ENCODE measurements at regions not wholly inside any gene's neighbourhood (a gene's known extent, or its start where the extent isn't known, plus 50 kb on each side); places are given as distances from the start of the nearest gene placed in this dataset.
"Not testable (repeated sequence)": the region's sequence is repeated elsewhere in the genome, so short reads cannot be mapped to it uniquely, and the experiment has no call there.

DNA sequence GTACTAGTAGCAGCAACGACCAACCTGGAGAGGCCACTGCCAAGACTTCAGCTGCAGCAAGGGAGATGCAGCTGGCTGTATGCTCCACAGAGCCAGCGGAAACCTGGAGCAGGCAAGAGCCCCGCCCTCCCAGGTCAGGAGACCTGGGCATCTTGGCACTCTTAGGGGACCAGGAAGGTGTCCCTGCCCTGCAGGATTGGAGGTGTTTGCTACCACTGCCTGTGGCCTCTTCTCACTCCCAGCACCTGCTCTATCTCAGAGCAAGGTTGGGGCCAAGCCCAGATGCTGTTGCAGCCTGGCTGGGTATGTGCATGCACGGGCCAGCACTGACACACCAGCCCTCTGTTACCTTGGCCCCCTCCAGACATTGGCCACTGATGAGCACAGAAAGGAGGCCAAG, 1512.8 kb downstream of the REEP3 start:
- DNase-seq (ENCODE audit: insufficient read length) (no peak), FAIRE-seq (no peak)
- TF ChIP-seq POLR2AphosphoS5 (IDR thresholded peaks at IDR 0.05; ENCODE audit: low read depth, low read length) (no peak), POLR2A (IDR thresholded peaks at IDR 0.05; ENCODE audit: low read depth, low read length) (no peak), TAF1 (IDR thresholded peaks at IDR 0.05; ENCODE audit: borderline replicate concordance, low read depth, low read length) (no peak)

DNA sequence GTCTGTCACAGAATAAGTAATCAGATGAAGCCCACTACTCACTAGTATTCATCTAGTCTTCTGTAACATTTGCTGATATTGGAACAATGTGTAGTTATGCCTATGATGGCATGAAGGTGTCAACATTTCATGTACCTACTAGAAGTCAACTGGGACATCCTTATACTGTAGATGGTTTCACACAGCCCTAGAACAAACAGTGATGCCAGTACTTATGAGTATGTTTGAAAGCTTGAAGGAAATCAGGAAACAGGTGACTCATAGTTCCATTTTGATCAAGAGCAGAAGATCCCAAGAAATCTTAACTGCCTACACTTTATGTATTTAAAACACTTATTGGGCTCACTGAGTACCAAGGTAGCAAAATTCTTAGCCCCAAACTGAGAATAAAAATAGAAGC, 1519.6 kb downstream of the REEP3 start:
- TF ChIP-seq POLR2A (IDR thresholded peaks at IDR 0.05; ENCODE audit: low read depth, low read length) (no peak), POLR2AphosphoS5 (IDR thresholded peaks at IDR 0.05; ENCODE audit: low read depth, low read length) (no peak), TAF1 (IDR thresholded peaks at IDR 0.05; ENCODE audit: borderline replicate concordance, low read depth, low read length) (no peak)
- FAIRE-seq (peak; percentile 5), DNase-seq (ENCODE audit: insufficient read length) (no peak)

DNA sequence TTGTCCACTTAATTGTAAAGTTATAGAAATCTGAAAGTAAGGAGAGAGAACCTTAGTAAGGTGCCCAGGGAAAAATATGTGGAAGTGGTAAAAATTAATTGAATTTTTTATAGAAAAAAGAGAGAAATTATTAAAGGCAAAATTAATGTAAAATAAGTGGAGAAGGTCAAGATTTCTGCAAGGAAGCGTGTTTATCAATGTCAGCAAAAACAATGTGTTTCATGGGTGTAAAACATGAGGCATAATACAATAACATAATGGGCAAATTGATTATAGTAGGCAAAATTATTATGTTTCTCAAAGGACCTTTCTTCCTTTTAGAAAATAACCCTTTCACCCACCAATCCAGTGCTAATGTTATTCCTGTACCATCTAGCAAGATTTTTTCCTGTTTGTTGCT, 1520.1 kb downstream of the REEP3 start:
- no peak for TF ChIP-seq POLR2AphosphoS5 (IDR thresholded peaks at IDR 0.05; ENCODE audit: low read depth, low read length)
- TF ChIP-seq TAF1 (IDR thresholded peaks at IDR 0.05; ENCODE audit: borderline replicate concordance, low read depth, low read length), result no peak
- TF ChIP-seq POLR2A (IDR thresholded peaks at IDR 0.05; ENCODE audit: low read depth, low read length), result no peak
- DNase-seq (ENCODE audit: insufficient read length), result no peak
- no peak for FAIRE-seq

DNA sequence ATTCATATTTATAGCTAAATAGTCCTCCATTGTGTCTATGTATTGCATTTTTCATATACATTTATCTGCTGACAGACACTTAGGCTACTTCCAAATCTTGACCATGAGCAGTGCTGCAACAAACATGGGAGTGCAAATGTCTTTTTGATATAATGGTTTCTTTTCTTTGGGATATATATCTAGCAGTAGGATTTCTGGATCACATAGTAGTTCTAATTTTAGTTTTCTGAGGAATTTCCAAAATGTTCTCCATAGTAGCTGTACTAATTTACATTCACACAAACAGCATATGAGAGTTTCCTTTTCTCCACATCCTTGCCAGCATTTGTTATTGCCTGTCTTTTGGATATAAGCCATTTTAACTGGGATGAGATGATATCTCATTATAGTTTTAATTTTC, 1521.3 kb downstream of the REEP3 start:
- DNase-seq (ENCODE audit: insufficient read length), result no peak
- FAIRE-seq, result no peak
- TF ChIP-seq POLR2AphosphoS5 (IDR thresholded peaks at IDR 0.05; ENCODE audit: low read depth, low read length) (no peak), POLR2A (IDR thresholded peaks at IDR 0.05; ENCODE audit: low read depth, low read length) (no peak), TAF1 (IDR thresholded peaks at IDR 0.05; ENCODE audit: borderline replicate concordance, low read depth, low read length) (no peak)

DNA sequence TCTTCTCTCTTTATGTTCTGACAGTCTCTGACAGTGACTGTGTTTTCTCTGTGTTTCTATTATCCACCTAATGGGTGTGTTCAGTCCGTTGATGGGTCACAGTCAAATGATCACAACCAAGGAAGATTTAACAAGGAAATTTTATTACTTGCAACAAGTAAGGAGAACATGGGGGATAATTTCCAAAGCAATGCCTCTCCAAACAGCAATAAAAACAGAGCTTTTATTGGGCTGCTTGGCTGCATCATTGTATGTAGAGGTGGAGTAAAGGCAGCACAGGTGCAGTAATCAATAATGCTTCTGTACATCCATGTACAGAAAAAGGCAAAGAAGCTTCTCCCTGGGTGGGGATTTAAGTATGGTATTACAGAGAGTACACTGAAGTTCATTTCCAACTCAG, 1525.6 kb downstream of the REEP3 start:
- DNase-seq (ENCODE audit: insufficient read length) (no peak), FAIRE-seq (no peak)
- TF ChIP-seq TAF1 (IDR thresholded peaks at IDR 0.05; ENCODE audit: borderline replicate concordance, low read depth, low read length), result no peak
- no peak for TF ChIP-seq POLR2A (IDR thresholded peaks at IDR 0.05; ENCODE audit: low read depth, low read length)
- TF ChIP-seq POLR2AphosphoS5 (IDR thresholded peaks at IDR 0.05; ENCODE audit: low read depth, low read length), result no peak

DNA sequence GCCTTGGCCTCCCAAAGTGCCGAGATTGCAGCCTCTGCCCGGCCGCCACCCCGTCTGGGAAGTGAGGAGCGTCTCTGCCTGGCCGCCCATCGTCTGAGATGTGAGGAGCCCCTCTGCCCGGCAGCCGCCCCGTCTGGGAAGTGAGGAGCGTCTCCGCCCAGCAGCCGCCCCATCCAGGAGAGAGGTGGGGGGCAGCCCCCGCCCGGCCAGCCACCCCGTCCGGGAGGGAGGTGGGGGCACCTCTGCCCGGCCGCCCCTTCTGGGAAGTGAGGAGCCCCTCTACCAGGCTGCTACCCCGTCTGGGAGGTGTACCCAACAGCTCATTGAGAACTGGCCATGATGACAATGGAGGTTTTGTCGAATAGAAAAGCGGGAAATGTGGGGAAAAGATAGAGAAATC, 1530.9 kb downstream of the REEP3 start:
- FAIRE-seq; DNase-seq (ENCODE audit: insufficient read length): not testable (repeated sequence)

DNA sequence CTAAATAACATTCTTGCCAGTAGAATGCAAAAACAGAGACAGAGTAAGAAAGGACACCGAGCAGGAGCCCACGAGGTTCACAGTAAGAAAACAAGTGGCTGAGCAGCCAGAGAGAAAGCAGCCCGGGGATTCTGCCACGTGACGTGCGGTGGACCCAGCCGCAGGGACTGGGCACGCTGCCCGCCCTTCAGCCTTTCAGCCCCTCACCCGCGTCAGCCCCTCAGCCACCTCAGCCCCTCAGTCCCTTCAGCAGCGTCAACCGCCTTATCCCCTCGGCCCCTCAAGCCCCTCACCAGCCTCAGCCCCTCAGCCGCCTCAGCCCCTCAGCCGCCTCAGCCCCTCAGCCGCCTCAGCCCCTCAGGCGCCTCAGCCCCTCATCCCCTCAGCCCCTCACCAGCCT, 1532.2 kb downstream of the REEP3 start:
- not testable (repeated sequence) for FAIRE-seq; DNase-seq (ENCODE audit: insufficient read length)

DNA sequence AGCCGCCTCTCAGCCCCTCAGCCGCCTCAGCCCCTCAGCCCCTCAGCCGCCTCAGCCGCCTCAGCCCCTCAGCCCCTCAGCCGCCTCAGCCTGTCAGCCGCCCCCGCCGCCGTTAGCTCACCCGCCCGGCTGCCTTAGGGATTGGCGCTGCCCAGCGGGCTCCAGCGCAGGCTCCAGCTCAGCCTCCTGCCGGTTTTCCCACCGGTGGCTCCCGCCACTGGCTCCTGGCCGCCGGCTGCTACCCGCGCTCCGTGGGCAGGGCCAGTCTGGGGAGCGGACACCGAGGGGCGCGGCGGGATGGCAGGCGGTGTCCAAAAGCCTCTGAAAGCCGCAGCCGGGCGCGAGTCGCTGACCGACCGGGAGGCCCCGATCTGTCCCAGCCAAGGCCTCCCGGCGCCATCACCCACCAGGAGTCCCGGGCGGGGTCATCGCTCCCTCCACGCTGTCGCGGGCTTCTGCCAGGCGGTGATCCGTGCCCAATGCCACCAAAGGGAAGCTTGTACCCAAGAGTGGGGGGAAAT, 1532.7 kb downstream of the REEP3 start:
- DNase-seq (ENCODE audit: insufficient read length); FAIRE-seq: not testable (repeated sequence)

DNA sequence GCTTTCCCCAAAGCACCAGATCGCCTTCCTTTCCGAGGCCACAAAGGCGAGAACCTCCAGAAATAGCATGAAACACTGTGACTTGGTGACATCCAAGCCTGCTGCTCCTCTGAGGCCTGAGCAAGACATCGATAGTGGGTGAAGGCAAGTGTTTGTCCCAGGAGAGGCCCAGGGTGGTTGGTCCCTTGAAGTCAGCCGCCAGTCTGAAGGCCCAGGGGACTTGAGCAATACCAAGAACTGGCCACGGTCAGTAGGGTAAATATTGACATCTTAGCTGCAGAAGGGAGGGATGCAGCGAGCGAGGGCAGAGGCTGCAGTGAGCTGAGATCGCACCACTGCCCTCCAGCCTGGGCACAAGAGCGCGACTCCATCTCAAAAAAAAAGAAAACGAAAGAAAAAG, 1533.5 kb downstream of the REEP3 start:
- DNase-seq (ENCODE audit: insufficient read length); FAIRE-seq: not testable (repeated sequence)

DNA sequence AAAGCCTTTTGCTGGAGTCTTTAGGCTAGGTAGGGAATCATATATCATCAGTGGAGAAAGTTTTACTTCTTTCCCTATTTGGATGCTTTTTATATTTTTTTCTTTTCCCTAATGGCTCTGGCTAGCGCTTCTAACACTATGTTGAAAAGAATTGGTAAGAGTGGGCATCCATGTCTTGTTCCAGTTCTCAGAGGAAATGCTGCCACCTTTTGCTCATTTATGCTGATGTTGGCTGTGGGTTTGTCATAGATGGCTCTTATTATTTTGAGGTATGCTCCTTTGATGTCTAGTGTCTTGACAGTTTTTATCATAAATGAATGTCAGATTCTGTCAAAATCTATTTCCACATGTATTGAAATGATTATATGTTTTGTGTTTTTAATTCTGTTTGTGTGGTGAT, 1544.1 kb downstream of the REEP3 start:
- no peak for TF ChIP-seq POLR2AphosphoS5 (IDR thresholded peaks at IDR 0.05; ENCODE audit: low read depth, low read length)
- no peak for TF ChIP-seq POLR2A (IDR thresholded peaks at IDR 0.05; ENCODE audit: low read depth, low read length)
- TF ChIP-seq TAF1 (IDR thresholded peaks at IDR 0.05; ENCODE audit: borderline replicate concordance, low read depth, low read length), result no peak
- DNase-seq (ENCODE audit: insufficient read length) (no peak), FAIRE-seq (no peak)

DNA sequence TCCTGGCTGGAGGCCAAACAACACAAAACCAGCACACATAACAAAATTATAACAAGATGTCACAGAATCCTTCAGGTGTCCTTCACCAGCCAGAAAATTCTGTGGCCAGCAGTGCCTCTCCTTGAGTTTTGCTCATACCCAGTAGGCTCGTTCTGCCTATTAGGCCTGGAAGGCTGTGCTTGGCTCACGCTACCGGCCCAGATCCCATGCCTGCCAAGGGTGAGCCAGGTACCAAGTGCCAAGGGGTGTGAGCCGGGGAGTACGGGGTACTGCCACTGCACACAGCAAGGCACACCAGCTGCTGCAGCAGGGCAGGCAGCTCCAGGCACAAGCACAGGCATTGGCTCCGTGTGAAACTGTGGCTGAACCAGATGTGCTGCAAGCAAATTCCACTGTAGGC, 1562.0 kb downstream of the REEP3 start:
- DNase-seq (ENCODE audit: insufficient read length), result no peak
- no peak for TF ChIP-seq POLR2AphosphoS5 (IDR thresholded peaks at IDR 0.05; ENCODE audit: low read depth, low read length)
- no peak for TF ChIP-seq TAF1 (IDR thresholded peaks at IDR 0.05; ENCODE audit: borderline replicate concordance, low read depth, low read length)
- TF ChIP-seq POLR2A (IDR thresholded peaks at IDR 0.05; ENCODE audit: low read depth, low read length), result no peak
- no peak for FAIRE-seq

DNA sequence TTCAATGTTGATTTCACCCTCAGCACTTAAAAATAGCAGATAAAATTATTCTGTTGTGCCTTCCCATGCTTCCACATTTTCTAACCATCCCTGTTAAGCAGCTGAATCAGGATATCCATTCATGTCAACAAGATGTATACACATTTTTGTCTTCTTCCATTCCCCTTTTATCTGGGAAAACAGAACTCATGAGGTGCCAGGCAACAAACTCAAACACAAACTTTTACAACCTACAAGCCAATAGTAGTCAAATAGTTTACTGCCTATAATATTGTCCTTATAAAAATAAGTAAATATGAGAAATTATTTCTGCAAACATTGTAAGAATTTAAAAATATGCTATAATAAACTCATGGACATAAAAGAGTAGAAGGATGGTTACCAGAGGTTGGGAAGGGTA, 1569.8 kb downstream of the REEP3 start:
- TF ChIP-seq TAF1 (IDR thresholded peaks at IDR 0.05; ENCODE audit: borderline replicate concordance, low read depth, low read length), result no peak
- TF ChIP-seq POLR2A (IDR thresholded peaks at IDR 0.05; ENCODE audit: low read depth, low read length), result no peak
- TF ChIP-seq POLR2AphosphoS5 (IDR thresholded peaks at IDR 0.05; ENCODE audit: low read depth, low read length), result no peak
- DNase-seq (ENCODE audit: insufficient read length) (no peak), FAIRE-seq (no peak)

DNA sequence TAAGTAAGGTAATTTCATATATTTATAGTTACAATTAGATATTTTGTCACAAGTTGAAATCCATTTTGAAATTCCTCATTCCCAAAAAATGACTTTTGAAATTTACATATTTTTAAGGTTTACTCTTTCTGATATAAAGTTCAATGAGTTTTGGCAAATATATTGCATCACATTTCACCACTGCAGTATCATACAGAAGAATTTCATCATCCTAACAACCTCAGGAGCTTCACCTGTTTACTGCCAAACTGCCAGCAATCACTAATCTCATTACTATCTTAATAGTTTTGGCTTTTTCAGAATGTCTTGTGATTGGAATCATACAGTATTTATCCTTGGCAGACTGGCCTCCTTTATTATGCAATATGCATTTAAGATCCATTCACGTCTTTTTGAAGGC, 1578.9 kb downstream of the REEP3 start:
- no peak for DNase-seq (ENCODE audit: insufficient read length)

DNA sequence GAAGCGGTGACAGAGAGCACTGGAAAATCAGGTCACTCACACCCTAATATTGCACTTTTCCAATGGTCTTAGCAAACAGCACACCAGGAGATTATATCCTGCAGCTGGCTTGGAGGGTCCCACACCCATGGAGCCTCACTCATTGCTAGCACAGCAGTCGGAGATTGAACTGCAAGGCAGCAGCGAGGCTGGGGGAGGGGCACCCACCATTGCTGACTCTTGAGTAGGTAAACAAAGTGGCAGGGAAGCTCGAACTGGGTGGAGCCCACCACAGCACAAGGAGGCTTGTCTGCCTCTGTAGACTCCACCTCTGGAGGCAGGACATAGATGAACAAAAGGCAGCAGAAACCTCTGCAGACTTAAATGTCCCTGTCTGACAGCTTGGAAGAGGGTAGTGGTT, 1579.7 kb downstream of the REEP3 start:
- not testable (repeated sequence) for FAIRE-seq; DNase-seq (ENCODE audit: insufficient read length)

More for the DNA sequence above, 1578.9 kb downstream of the REEP3 start:
- TF ChIP-seq POLR2A (IDR thresholded peaks at IDR 0.05; ENCODE audit: low read depth, low read length), result no peak
- TF ChIP-seq POLR2AphosphoS5 (IDR thresholded peaks at IDR 0.05; ENCODE audit: low read depth, low read length), result no peak
- no peak for TF ChIP-seq TAF1 (IDR thresholded peaks at IDR 0.05; ENCODE audit: borderline replicate concordance, low read depth, low read length)
- FAIRE-seq, result no peak

All from GM12892 (cell line).